Mucosa of stomach (tissue), 1 donor: ENCODE measurements at regions not wholly inside any gene's neighbourhood (a gene's known extent, or its start where the extent isn't known, plus 50 kb on each side); places are given as distances from the start of the nearest gene placed in this dataset.

Experiments
- H3K27me3 ChIP-seq: one replicate; pipeline ENCODE4 v1.7.0; 2013; ENCODE audit warnings: mild to moderate bottlenecking, low read length; ENCODE audit not compliant: control insufficient read depth, insufficient read depth
- H3K36me3 ChIP-seq: one replicate; pipeline ENCODE4 v1.7.0; 2013; ENCODE audit warnings: low read length; ENCODE audit not compliant: control insufficient read depth, insufficient read depth
- H3K4me1 ChIP-seq: one replicate; pipeline ENCODE4 v1.7.0; 2013; ENCODE audit warnings: mild to moderate bottlenecking, low read length; ENCODE audit not compliant: control insufficient read depth, insufficient read depth
- H3K4me3 ChIP-seq: one replicate; pipeline ENCODE4 v1.7.0; 2013; ENCODE audit warnings: low read length
- H3K9ac ChIP-seq: one replicate; pipeline ENCODE4 v1.7.0; 2013; ENCODE audit warnings: mild to moderate bottlenecking, low read length, moderate library complexity
- H3K9me3 ChIP-seq: one replicate; pipeline ENCODE4 v1.7.0; 2013; ENCODE audit warnings: mild to moderate bottlenecking, low read length, moderate library complexity; ENCODE audit not compliant: control insufficient read depth
- donor health status: Pancreatic carcinoma.

DNA sequence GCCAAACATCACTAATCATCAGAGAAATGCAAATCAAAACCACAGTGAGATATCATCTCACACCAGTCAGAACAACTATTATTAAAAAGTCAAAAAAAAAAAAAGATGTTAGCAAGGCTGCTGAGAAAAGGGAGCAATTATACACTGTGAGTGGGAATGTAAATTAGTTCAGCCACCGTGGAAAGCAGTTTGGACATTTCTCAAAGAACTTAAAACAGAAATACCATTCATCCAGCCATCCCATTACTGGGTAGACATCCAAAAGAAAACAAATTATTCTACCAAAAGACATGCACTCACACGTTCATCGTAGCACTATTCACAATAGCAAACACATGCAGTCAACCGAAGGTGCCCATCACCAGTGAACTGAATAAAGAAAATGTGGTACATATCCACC lies 213.9 kb downstream of the TTLL2 start:
- Histone ChIP-seq H3K36me3 (no peaks in the 10 kb centered on the region), H3K4me1 (peaks cover 5% of the 10 kb centered on the region), H3K4me3 (no peak overlapping the region), H3K27me3 (no peaks in the 10 kb centered on the region), H3K9me3 (no peaks in the 10 kb centered on the region), H3K9ac (no peak overlapping the region)

- H3K9ac ChIP-seq = no peak overlapping the region
- no peaks in the 10 kb centered on the region for H3K36me3 ChIP-seq
- no peaks in the 10 kb centered on the region for H3K9me3 ChIP-seq
- no peaks in the 10 kb centered on the region for H3K27me3 ChIP-seq
- H3K4me1 ChIP-seq = no peaks in the 10 kb centered on the region
- H3K4me3 ChIP-seq = no peak overlapping the region
Observed at GRCh38 chr6:167540796-167541195, 215.9 kb downstream of the TTLL2 start.

GRCh38 chr6:167541544-167541943 lies 216.7 kb downstream of the TTLL2 start:
- no peaks in the 10 kb centered on the region for H3K36me3 ChIP-seq
- no peak overlapping the region for H3K4me3 ChIP-seq
- no peaks in the 10 kb centered on the region for H3K4me1 ChIP-seq
- no peaks in the 10 kb centered on the region for H3K27me3 ChIP-seq
- no peak overlapping the region for H3K9ac ChIP-seq
- no peaks in the 10 kb centered on the region for H3K9me3 ChIP-seq

DNA sequence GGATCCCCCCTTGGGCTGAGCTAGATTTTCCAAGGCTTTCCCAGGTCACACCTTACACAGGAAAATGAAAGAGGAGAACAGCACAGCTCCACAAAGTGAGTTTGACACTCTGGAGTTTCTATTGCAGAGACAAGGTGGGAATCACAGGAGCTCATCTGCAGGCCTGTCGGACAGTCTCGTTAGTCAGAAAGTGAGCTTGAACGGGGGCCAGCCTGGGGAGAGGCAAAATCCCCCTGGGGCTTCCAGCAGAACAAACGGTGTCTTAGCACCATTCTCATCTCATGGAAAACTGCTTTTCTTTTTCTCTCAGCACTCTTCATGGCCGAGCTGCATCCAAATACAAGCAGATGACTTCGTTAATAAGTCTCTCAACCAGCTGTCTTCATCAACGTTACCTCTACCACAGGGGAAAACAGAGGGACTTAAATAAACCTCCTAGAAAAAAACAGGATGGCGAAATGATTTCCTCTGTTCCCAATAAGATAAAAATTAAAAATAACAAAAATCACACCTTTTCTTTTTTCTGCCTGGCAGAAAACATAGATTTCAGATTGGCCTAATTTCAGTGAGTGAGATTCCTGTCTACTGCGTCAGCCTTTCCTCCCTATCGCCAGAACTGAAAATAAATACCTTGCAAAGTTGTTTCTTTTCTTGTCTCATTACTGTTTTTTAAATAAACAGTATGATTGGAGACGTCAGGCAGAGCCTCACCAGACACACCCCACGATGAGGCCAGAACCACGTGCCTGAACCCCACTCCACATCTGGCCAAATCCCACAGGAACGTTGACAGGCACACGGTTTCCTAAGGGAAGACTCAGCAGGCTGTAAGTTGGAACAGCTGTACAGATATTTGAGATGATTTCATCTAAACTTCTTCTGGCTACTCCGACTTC lies 219.0 kb downstream of the TTLL2 start:
- no peaks in the 10 kb centered on the region for H3K9me3 ChIP-seq
- no peaks in the 10 kb centered on the region for H3K4me1 ChIP-seq
- no peaks in the 10 kb centered on the region for H3K36me3 ChIP-seq
- H3K4me3 ChIP-seq = no peak overlapping the region
- H3K9ac ChIP-seq = no peak overlapping the region
- H3K27me3 ChIP-seq = no peaks in the 10 kb centered on the region

GRCh38 chr6:167546611-167547327 lies 221.9 kb downstream of the TTLL2 start:
- H3K4me1 ChIP-seq = no peaks in the 10 kb centered on the region
- H3K36me3 ChIP-seq = no peaks in the 10 kb centered on the region
- no peak overlapping the region for H3K4me3 ChIP-seq
- H3K27me3 ChIP-seq = no peaks in the 10 kb centered on the region
- H3K9ac ChIP-seq = no peak overlapping the region
- H3K9me3 ChIP-seq = no peaks in the 10 kb centered on the region

DNA sequence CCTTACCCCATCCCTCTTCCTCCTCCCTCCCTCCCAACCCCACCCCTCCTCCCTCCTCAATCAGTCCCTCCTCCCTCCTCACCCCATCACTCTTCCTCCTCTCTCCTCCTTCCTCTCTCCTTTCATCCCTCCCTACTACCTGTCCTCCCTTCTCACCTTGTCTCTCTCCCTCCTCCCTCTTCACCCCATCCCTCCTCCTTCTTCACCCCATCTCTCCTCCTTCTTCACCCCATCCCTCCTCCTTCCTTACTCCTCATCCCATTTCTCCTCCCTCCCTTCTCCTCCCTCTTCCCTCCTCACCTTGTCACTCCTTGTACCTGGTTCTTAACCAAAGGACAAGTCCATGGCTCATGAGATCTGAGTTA lies 222.4 kb downstream of the TTLL2 start:
- H3K4me1 ChIP-seq = no peaks in the 10 kb centered on the region
- H3K9me3 ChIP-seq = no peaks in the 10 kb centered on the region
- no peak overlapping the region for H3K4me3 ChIP-seq
- H3K9ac ChIP-seq = no peak overlapping the region
- H3K27me3 ChIP-seq = no peaks in the 10 kb centered on the region
- H3K36me3 ChIP-seq = no peaks in the 10 kb centered on the region

DNA sequence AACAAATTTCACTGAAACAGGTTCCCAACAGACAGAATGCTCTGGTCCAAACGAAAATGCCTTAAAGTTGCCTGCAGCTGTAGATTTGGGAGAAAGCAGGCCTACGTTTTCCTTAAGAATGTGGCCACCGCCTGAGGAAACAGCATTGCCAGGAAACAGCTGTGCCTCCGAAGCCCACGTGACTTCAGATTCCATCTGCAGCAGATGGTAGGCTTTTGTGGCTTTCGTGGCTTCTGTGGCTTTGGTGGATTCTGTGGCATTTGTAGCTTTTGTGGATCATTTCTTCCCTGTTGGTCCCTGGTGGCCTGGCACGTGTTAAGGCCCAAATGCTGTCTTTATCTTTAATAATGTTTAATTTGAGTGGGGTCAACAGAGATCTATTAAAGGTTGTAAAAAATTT lies 222.9 kb downstream of the TTLL2 start:
- no peaks in the 10 kb centered on the region for H3K4me1 ChIP-seq
- H3K9ac ChIP-seq = no peak overlapping the region
- no peaks in the 10 kb centered on the region for H3K36me3 ChIP-seq
- no peaks in the 10 kb centered on the region for H3K27me3 ChIP-seq
- no peaks in the 10 kb centered on the region for H3K9me3 ChIP-seq
- H3K4me3 ChIP-seq = no peak overlapping the region

GRCh38 chr6:167548451-167548850 lies 223.6 kb downstream of the TTLL2 start:
- no peak overlapping the region for H3K9ac ChIP-seq
- no peaks in the 10 kb centered on the region for H3K27me3 ChIP-seq
- H3K9me3 ChIP-seq = no peaks in the 10 kb centered on the region
- no peaks in the 10 kb centered on the region for H3K36me3 ChIP-seq
- H3K4me1 ChIP-seq = no peaks in the 10 kb centered on the region
- H3K4me3 ChIP-seq = no peak overlapping the region

DNA sequence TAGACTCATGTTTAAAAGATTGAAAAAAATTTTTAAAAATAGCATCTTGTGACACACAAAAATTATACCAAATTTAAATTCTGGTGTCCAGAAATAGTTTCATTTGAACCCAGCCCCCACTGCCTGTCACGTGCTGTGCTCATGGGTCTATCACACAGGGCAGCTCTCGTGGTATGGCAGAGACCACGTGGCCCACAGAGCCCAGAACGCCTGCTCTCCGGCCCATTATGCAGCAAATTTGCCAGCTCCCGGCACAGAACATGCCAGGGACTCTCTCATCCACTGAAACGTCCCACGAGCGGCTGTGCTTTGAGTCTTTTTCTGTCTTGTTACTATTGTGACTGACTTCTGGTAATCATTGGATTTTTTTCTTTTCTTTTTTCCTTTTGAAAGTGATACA lies 224.3 kb downstream of the TTLL2 start:
- Histone ChIP-seq H3K4me3 (no peak overlapping the region), H3K27me3 (no peaks in the 10 kb centered on the region), H3K4me1 (no peaks in the 10 kb centered on the region), H3K9ac (no peak overlapping the region), H3K9me3 (no peaks in the 10 kb centered on the region), H3K36me3 (no peaks in the 10 kb centered on the region)

DNA sequence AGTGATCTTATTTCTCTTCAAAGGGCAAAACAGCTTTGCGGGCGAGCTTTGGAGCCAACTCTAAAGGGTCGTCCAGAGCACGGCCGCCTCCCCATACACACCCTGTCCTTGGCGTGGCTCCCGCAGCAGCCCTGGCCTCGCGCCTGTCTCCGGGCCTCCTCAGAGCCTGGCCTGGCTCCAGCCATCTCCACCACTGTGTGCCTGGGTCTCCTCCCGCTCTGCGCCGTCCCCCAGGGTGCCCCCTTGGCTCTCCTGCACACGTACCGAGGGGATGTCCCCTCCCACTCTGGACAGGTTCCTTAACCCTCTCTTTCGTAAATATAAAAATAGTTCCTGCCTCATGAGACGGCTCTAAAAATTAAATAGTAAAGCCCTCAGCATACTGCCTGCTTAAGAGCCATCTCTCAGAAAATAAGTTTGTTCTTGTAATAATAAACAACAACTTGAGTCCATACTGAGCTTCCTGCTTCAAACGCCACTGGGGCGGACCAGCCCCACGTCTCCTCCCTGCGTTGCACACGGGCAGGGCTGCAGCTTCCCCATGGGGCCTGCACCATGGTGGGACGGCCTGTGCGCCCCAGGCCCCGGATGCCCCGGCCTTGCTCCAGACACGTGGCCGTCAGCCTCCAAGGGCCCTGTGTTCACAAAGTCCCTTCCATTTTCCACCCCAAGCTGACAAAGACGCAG lies 226.2 kb downstream of the TTLL2 start:
- Histone ChIP-seq H3K4me3 (no peak overlapping the region), H3K9ac (no peak overlapping the region)

GRCh38 chr6:167551628-167552257 lies 226.9 kb downstream of the TTLL2 start:
- no peak overlapping the region for H3K4me3 ChIP-seq
- H3K9me3 ChIP-seq = no peaks in the 10 kb centered on the region
- no peaks in the 10 kb centered on the region for H3K36me3 ChIP-seq
- H3K27me3 ChIP-seq = no peaks in the 10 kb centered on the region
- H3K4me1 ChIP-seq = no peaks in the 10 kb centered on the region
- no peak overlapping the region for H3K9ac ChIP-seq

More for the DNA sequence above, 226.2 kb downstream of the TTLL2 start:
- Histone ChIP-seq H3K9me3 (no peaks in the 10 kb centered on the region), H3K27me3 (no peaks in the 10 kb centered on the region), H3K4me1 (no peaks in the 10 kb centered on the region), H3K36me3 (no peaks in the 10 kb centered on the region)

DNA sequence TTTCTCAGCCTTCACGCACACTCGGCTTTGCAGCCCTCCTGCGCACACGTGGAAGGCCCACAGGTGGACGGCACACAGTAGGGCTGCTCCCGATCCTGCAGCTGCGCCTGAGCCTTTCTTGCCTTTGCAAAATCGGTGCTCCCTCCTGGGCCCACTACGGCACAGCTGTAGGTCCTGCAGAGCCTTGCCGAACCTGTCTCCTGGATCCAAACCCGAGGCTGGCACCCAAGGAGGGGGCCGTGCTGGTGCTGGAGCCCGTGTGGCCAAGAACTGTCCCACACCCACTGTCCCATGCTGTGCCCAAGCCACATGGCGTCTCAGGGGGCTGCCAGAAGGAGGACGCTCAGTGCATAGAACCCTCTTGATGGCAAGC lies 227.4 kb downstream of the TTLL2 start:
- Histone ChIP-seq H3K27me3 (no peaks in the 10 kb centered on the region), H3K9ac (no peak overlapping the region), H3K4me1 (no peaks in the 10 kb centered on the region), H3K9me3 (no peaks in the 10 kb centered on the region), H3K4me3 (no peak overlapping the region), H3K36me3 (no peaks in the 10 kb centered on the region)
